ENCODE measurements at regions not wholly inside any gene's neighbourhood (a gene's known extent, or its start where the extent isn't known, plus 50 kb on each side); places are given as distances from the start of the nearest gene placed in this dataset.

DNA sequence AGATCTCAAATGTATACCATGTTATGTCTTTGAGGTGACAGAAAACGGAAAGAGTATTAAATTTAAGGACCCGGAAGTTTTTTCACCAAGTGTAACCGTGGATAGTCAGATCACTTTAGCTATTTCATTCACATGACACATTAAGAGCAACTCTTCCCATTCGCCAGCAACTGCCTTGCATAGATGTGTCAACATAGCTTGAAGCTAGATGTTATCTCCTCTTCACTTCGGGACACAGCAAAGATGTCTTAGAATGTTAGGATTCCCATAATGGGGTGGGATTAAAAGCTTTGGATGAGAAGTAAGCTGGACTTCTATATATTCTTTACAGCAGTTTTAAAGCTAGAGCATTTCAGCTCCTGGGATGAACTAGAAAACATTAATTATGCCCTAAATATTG, 1135.9 kb upstream of the PCDH20 start:
- H3K36me3 Mint-ChIP-seq (ENCODE audit: low read depth): no peaks in the 10 kb centered on the region
- no peak overlapping the region for H3K4me3 ChIP-seq (ENCODE audit: low read length)
- no peaks in the 10 kb centered on the region for H3K27me3 ChIP-seq (ENCODE audit: control insufficient read depth in 1 of 2, insufficient read depth in 2 of 2, low read length in 2 of 2)
- H3K27ac Mint-ChIP-seq: no peak overlapping the region
- DNase-seq (no peak), ATAC-seq (ENCODE audit: poor library complexity) (no peak)
- no peaks in the 10 kb centered on the region for H3K4me1 ChIP-seq (ENCODE audit: insufficient read depth, low read length)
- H3K27ac ChIP-seq (ENCODE audit: low read depth in 1 of 2, low read length in 2 of 2): no peak overlapping the region
- intact Hi-C loops (cut with DNase I, micrococcal nuclease): no loop called here
- H3K9me3 ChIP-seq (ENCODE audit: control insufficient read depth in 1 of 2, insufficient read depth in 1 of 2, low read length in 2 of 2): no peaks in the 10 kb centered on the region
- H3K4me3 Mint-ChIP-seq: no peak overlapping the region
- TF ChIP-seq, protein P1, sequence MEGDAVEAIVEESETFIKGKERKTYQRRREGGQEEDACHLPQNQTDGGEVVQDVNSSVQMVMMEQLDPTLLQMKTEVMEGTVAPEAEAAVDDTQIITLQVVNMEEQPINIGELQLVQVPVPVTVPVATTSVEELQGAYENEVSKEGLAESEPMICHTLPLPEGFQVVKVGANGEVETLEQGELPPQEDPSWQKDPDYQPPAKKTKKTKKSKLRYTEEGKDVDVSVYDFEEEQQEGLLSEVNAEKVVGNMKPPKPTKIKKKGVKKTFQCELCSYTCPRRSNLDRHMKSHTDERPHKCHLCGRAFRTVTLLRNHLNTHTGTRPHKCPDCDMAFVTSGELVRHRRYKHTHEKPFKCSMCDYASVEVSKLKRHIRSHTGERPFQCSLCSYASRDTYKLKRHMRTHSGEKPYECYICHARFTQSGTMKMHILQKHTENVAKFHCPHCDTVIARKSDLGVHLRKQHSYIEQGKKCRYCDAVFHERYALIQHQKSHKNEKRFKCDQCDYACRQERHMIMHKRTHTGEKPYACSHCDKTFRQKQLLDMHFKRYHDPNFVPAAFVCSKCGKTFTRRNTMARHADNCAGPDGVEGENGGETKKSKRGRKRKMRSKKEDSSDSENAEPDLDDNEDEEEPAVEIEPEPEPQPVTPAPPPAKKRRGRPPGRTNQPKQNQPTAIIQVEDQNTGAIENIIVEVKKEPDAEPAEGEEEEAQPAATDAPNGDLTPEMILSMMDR (IDR thresholded peaks at IDR 0.05): no peak
- H3K36me3 ChIP-seq (ENCODE audit: insufficient read depth, low read length): no peaks in the 10 kb centered on the region
- ChIA-PET CTCF (no interaction called here), POLR2A (no interaction called here)
- H3K4me1 Mint-ChIP-seq (ENCODE audit: low read depth): no peaks in the 10 kb centered on the region
- no peaks in the 10 kb centered on the region for H3K27me3 Mint-ChIP-seq
- no peaks in the 10 kb centered on the region for H3K9me3 Mint-ChIP-seq

DNA sequence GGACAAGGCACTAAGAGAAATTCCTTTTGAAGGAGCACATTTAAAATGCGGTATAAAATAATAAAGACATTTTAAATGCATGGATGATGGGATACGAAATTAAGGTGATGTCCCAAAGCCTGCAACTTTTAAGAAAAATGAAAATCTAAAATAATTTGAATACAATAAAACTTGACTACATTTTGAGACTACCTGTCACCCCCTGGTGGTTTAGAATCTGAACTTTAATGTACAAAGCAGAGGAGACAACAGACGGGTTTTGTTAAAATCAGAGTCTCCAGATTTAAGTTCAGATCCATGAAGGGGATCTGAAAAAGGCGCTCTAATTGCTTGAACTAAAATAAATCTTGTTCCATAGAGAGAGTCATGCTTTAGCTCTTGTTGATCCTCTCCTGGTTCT, 1129.3 kb upstream of the PCDH20 start:
- no peaks in the 10 kb centered on the region for H3K36me3 ChIP-seq (ENCODE audit: insufficient read depth, low read length)
- H3K36me3 Mint-ChIP-seq (ENCODE audit: low read depth): no peaks in the 10 kb centered on the region
- intact Hi-C loops (cut with DNase I, micrococcal nuclease): no loop called here
- peaks cover 0 to 5% of the 10 kb centered on the region in 2 experiments for H3K9me3 ChIP-seq (ENCODE audit: control insufficient read depth in 1 of 2, insufficient read depth in 1 of 2, low read length in 2 of 2)
- ATAC-seq (ENCODE audit: poor library complexity): no peak
- ChIA-PET CTCF (no interaction called here), POLR2A (no interaction called here)
- TF ChIP-seq, protein P1 (IDR thresholded peaks at IDR 0.05): no peak
- H3K27me3 ChIP-seq (ENCODE audit: control insufficient read depth in 1 of 2, insufficient read depth in 2 of 2, low read length in 2 of 2): no peaks in the 10 kb centered on the region
- no peak overlapping the region for H3K4me3 Mint-ChIP-seq
- DNase-seq: no peak
- no peak overlapping the region for H3K4me3 ChIP-seq (ENCODE audit: low read length)
- H3K4me1 Mint-ChIP-seq (ENCODE audit: low read depth): no peaks in the 10 kb centered on the region
- H3K4me1 ChIP-seq (ENCODE audit: insufficient read depth, low read length): no peaks in the 10 kb centered on the region
- no peak overlapping the region for H3K27ac Mint-ChIP-seq
- no peaks in the 10 kb centered on the region for H3K27me3 Mint-ChIP-seq
- H3K9me3 Mint-ChIP-seq: peaks cover 2% of the 10 kb centered on the region
- no peak overlapping the region for H3K27ac ChIP-seq (ENCODE audit: low read depth in 1 of 2, low read length in 2 of 2)

DNA sequence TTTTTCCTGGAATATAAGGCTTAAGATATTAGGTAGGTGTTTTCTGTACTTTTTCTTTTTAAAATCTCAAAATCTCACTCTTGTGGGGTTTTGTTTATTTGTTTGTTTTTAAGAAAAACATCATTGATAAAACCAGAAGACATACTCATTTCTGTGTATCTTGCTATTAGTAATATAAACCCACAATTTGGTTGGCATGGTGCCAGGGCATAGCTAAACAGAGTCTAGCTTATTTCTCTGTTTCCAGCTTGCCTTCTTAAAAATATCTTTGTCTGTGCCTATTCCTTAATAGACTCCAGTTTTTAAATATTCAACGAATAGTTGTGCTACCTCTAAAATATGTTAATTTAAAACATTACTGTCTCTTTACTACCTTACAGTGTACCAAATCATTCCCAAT, 1121.9 kb upstream of the PCDH20 start:
- H3K36me3 Mint-ChIP-seq (ENCODE audit: low read depth): no peaks in the 10 kb centered on the region
- POLR2A ChIA-PET: interaction anchor here (0.6 kb wide), 1 partner anchor 44 kb away, joined by 3 read pairs; no protein-coding TSS in a partner anchor
- no peak overlapping the region for H3K27ac ChIP-seq (ENCODE audit: low read depth in 1 of 2, low read length in 2 of 2)
- H3K9me3 Mint-ChIP-seq: peaks cover 4% of the 10 kb centered on the region
- H3K4me1 ChIP-seq (ENCODE audit: insufficient read depth, low read length): no peaks in the 10 kb centered on the region
- H3K4me3 ChIP-seq (ENCODE audit: low read length): no peak overlapping the region
- intact Hi-C loops (cut with DNase I, micrococcal nuclease): no loop called here
- no peaks in the 10 kb centered on the region for H3K27me3 Mint-ChIP-seq
- no peaks in the 10 kb centered on the region for H3K4me1 Mint-ChIP-seq (ENCODE audit: low read depth)
- no peaks in the 10 kb centered on the region for H3K36me3 ChIP-seq (ENCODE audit: insufficient read depth, low read length)
- TF ChIP-seq, protein P1 (IDR thresholded peaks at IDR 0.05): no peak
- H3K27ac Mint-ChIP-seq: no peak overlapping the region
- CTCF ChIA-PET: no interaction called here
- no peaks in the 10 kb centered on the region for H3K27me3 ChIP-seq (ENCODE audit: control insufficient read depth in 1 of 2, insufficient read depth in 2 of 2, low read length in 2 of 2)
- ATAC-seq (ENCODE audit: poor library complexity): no peak
- DNase-seq: no peak
- peaks cover 0 to 6% of the 10 kb centered on the region in 2 experiments for H3K9me3 ChIP-seq (ENCODE audit: control insufficient read depth in 1 of 2, insufficient read depth in 1 of 2, low read length in 2 of 2)
- H3K4me3 Mint-ChIP-seq: no peak overlapping the region
